GM12892 (cell line): ENCODE measurements at regions not wholly inside any gene's neighbourhood (a gene's known extent, or its start where the extent isn't known, plus 50 kb on each side); places are given as distances from the start of the nearest gene placed in this dataset.

Source experiments
- POLR2A ChIP-seq: IDR thresholded peaks from 2 replicates; pipeline ENCODE4 v1.6.1; 2011; ENCODE audit warnings: low read depth, low read length, control low read depth
- POLR2AphosphoS5 ChIP-seq: IDR thresholded peaks from 2 replicates; pipeline ENCODE4 v1.6.1; 2011; ENCODE audit warnings: low read depth, low read length, control low read depth

DNA sequence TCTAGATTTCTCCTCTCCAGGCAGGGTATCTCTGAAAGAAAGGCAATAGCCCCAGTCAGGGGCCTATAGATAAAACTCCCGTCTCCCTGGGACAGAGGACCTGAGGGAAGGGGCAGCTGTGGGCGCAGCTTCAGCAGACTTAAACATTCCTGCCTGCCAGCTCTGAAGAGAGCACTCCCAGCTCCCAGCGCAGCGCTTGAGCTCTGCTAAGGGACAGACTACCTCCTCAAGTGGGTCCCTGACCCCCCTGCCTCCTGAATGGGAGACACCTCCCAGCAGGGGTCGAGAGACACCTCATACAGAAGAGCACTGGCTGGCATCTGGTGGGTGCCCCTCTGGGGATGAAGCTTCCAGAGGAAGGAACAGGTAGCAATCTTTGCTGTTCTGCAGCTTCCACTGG, 556.9 kb downstream of the EPM2A start:
- TF ChIP-seq POLR2A: no peak
- no peak for TF ChIP-seq POLR2AphosphoS5
